Breast epithelium (tissue), 4 donors: ENCODE measurements at regions not wholly inside any gene's neighbourhood (a gene's known extent, or its start where the extent isn't known, plus 50 kb on each side); places are given as distances from the start of the nearest gene placed in this dataset.
"Not testable (repeated sequence)": the region's sequence is repeated elsewhere in the genome, so short reads cannot be mapped to it uniquely, and the experiment has no call there.

Experiments
- DNase-seq, 2 donors: peaks; one replicate each; pipeline ENCODE4 v3.0.0-alpha.2; 2019; ENCODE audit warnings: low spot score in 2 of 2
- H3K27ac ChIP-seq, 2 donors: fragments of 200-600 bp; sonication (generic) in 1 of 2; one replicate each; pipeline ENCODE4 v1.5.1; 2016 to 2019; ENCODE audit warnings: mild to moderate bottlenecking in 1 of 2
- H3K27me3 ChIP-seq, 2 donors: fragments of 200-600 bp; sonication (generic) in 1 of 2; one replicate each; pipeline versions ENCODE4 v1.5.1 to v1.6.0; 2017 to 2019; ENCODE audit warnings: control low read depth in 1 of 2, mild to moderate bottlenecking in 1 of 2
- H3K36me3 ChIP-seq: fragments of 200-600 bp; one replicate; pipeline ENCODE4 v1.5.1; 2019
- H3K4me1 ChIP-seq, 2 donors: fragments of 200-600 bp; sonication (generic); one replicate each; pipeline ENCODE4 v1.5.1; 2016 to 2019; ENCODE audit warnings: control low read depth in 1 of 2
- H3K4me3 ChIP-seq, 3 donors: fragments of 200-600 bp; sonication (generic); 1 replicate in 2 of 3; 2 replicates in 1 of 3; pipeline ENCODE4 v1.5.1; 2016 to 2019; ENCODE audit warnings: mild to moderate bottlenecking in 3 of 3, moderate library complexity in 2 of 3
- H3K9me3 ChIP-seq, 2 donors: fragments of 200-600 bp; sonication (generic) in 1 of 2; one replicate each; pipeline ENCODE4 v1.5.1; 2016 to 2019; ENCODE audit warnings: control low read depth in 1 of 2
- POLR2A ChIP-seq: fragments of 450-650 bp; IDR thresholded peaks from one replicate; pipeline ENCODE4 v1.6.1; 2016; ENCODE audit warnings: antibody characterized with exemption, mild to moderate bottlenecking, moderate library complexity
- POLR2AphosphoS5 ChIP-seq, 3 donors: sonication (generic); formaldehyde crosslinking; IDR thresholded peaks; one replicate each; pipeline ENCODE4 v1.6.1; 2017; ENCODE audit warnings: antibody characterized with exemption in 3 of 3
- intact Hi-C: fragments of 100-400 bp; cut with DNase I; formaldehyde crosslinking; loops from one replicate; pipeline ENCODE4 v1.15.1; 2023; ENCODE audit warnings: low total_unique reads
- TF ChIP-seq, protein P1 (sequence below), 3 donors: fragments of 450-650 bp; IDR thresholded peaks; one replicate each; pipeline ENCODE4 v1.5.1; 2016 to 2017; ENCODE audit warnings: antibody characterized with exemption in 3 of 3, mild to moderate bottlenecking in 3 of 3, moderate library complexity in 3 of 3

- H3K27ac ChIP-seq = no peak overlapping the region
- no peaks in the 10 kb centered on the region for H3K27me3 ChIP-seq
- no peaks in the 10 kb centered on the region for H3K36me3 ChIP-seq
- intact Hi-C loops = no loop called here
- TF ChIP-seq POLR2AphosphoS5 (IDR thresholded peaks at IDR 0.05) = no peak
- TF ChIP-seq POLR2A = no peak
- TF ChIP-seq, protein P1, sequence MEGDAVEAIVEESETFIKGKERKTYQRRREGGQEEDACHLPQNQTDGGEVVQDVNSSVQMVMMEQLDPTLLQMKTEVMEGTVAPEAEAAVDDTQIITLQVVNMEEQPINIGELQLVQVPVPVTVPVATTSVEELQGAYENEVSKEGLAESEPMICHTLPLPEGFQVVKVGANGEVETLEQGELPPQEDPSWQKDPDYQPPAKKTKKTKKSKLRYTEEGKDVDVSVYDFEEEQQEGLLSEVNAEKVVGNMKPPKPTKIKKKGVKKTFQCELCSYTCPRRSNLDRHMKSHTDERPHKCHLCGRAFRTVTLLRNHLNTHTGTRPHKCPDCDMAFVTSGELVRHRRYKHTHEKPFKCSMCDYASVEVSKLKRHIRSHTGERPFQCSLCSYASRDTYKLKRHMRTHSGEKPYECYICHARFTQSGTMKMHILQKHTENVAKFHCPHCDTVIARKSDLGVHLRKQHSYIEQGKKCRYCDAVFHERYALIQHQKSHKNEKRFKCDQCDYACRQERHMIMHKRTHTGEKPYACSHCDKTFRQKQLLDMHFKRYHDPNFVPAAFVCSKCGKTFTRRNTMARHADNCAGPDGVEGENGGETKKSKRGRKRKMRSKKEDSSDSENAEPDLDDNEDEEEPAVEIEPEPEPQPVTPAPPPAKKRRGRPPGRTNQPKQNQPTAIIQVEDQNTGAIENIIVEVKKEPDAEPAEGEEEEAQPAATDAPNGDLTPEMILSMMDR (IDR thresholded peaks at IDR 0.05) = no peak
- no peak overlapping the region for H3K4me3 ChIP-seq
- H3K4me1 ChIP-seq = no peaks in the 10 kb centered on the region
- no peaks in the 10 kb centered on the region for H3K9me3 ChIP-seq
- DNase-seq = no peak
Measured at GRCh38 chr3:164024786-164025185, 1053.5 kb downstream of the SI start.

DNA sequence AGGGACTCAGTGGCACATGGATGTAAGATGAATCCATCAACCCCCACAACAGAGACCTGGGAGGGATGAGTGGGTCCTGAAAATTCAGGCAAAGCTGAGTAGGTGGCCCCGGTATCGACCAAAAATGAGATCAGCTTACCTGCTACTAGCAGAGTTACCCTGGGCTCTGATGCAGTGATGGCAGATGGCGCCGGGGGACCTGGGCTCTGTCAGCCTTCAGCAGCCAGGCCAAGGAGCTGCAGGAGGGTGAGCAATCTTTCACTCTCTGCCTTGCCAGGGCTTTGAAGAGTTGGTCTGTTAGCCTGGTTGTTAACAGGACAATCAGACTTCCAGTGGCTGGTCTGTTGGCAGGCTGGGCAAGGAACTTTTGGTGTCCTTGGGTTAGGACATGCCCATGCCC is 1054.8 kb downstream of the SI start:
- H3K36me3 ChIP-seq = no peaks in the 10 kb centered on the region
- TF ChIP-seq, protein P1 (IDR thresholded peaks at IDR 0.05) = no peak
- TF ChIP-seq POLR2AphosphoS5 (IDR thresholded peaks at IDR 0.05) (no peak), POLR2A (no peak)
- H3K27me3 ChIP-seq = no peaks in the 10 kb centered on the region
- intact Hi-C loops = no loop called here
- no peak overlapping the region for H3K27ac ChIP-seq
- no peaks in the 10 kb centered on the region for H3K4me1 ChIP-seq
- no peak for DNase-seq
- no peaks in the 10 kb centered on the region for H3K9me3 ChIP-seq
- no peak overlapping the region for H3K4me3 ChIP-seq

- no peak overlapping the region for H3K27ac ChIP-seq
- H3K9me3 ChIP-seq = no peaks in the 10 kb centered on the region
- TF ChIP-seq POLR2A (no peak), POLR2AphosphoS5 (IDR thresholded peaks at IDR 0.05) (no peak)
- TF ChIP-seq, protein P1 (IDR thresholded peaks at IDR 0.05) = no peak
- no peak overlapping the region for H3K4me3 ChIP-seq
- H3K4me1 ChIP-seq = no peaks in the 10 kb centered on the region
- H3K27me3 ChIP-seq = no peaks in the 10 kb centered on the region
- no peak for DNase-seq
- intact Hi-C loops = no loop called here
- no peaks in the 10 kb centered on the region for H3K36me3 ChIP-seq
Measured at GRCh38 chr3:164018500-164018899, 1059.8 kb downstream of the SI start.

DNA sequence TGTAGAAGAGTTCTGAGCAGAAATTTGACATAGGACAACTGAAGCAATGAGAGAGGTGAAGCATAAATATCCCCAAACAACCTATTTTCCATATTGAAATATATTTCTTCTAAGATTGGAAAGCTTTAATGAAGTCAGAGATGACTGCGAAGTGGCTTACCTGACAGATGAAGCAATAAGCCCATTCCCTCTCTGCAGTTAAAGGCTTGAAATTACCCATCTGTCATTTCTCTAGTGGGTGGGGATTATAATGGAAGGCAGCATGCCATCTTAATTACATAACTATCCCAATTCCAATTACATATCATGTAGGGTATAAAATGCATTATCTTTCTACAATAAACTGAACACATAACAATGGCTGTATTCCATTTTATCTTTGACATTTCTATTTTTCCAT is 1070.5 kb downstream of the SI start:
- H3K4me3 ChIP-seq = no peak overlapping the region
- H3K36me3 ChIP-seq = no peaks in the 10 kb centered on the region
- intact Hi-C loops = no loop called here
- peaks cover 0 to 4% of the 10 kb centered on the region in 2 donors for H3K9me3 ChIP-seq
- no peak overlapping the region for H3K27ac ChIP-seq
- no peaks in the 10 kb centered on the region for H3K27me3 ChIP-seq
- TF ChIP-seq POLR2A (no peak), POLR2AphosphoS5 (IDR thresholded peaks at IDR 0.05) (no peak)
- TF ChIP-seq, protein P1 (IDR thresholded peaks at IDR 0.05) = no peak
- no peaks in the 10 kb centered on the region for H3K4me1 ChIP-seq
- no peak for DNase-seq

GRCh38 chr3:164004205-164004604 is 1074.1 kb downstream of the SI start:
- TF ChIP-seq, protein P1 (IDR thresholded peaks at IDR 0.05) = no peak
- TF ChIP-seq POLR2A (no peak), POLR2AphosphoS5 (IDR thresholded peaks at IDR 0.05) (no peak)

GRCh38 chr3:164003016-164003415 is 1075.3 kb downstream of the SI start:
- not testable (repeated sequence) for H3K27ac ChIP-seq, H3K4me1 ChIP-seq, H3K27me3 ChIP-seq, H3K4me3 ChIP-seq, DNase-seq, H3K9me3 ChIP-seq, H3K36me3 ChIP-seq
- intact Hi-C loops = loop anchor here (5.0 kb wide), 2 partner anchors 156 to 1459 kb away; no protein-coding TSS in a partner anchor

More at GRCh38 chr3:164004205-164004604, 1074.1 kb downstream of the SI start:
- H3K4me3 ChIP-seq = no peak overlapping the region
- H3K4me1 ChIP-seq = no peaks in the 10 kb centered on the region
- intact Hi-C loops = loop anchor here (5.0 kb wide), 2 partner anchors 157 to 1458 kb away; no protein-coding TSS in a partner anchor
- no peaks in the 10 kb centered on the region for H3K27me3 ChIP-seq
- H3K27ac ChIP-seq = no peak overlapping the region
- DNase-seq = no peak
- H3K36me3 ChIP-seq = no peaks in the 10 kb centered on the region
- no peaks in the 10 kb centered on the region for H3K9me3 ChIP-seq
